A673 (cell line): ENCODE measurements at regions not wholly inside any gene's neighbourhood (a gene's known extent, or its start where the extent isn't known, plus 50 kb on each side); places are given as distances from the start of the nearest gene placed in this dataset.

Experiments
- BruUV-seq: library from RNA; stranded (reverse); fragments of 400-500 nt; replicated peaks from 2 replicates; lab custom pipeline; 2021; lab: Mats Ljungman, UMichigan
- CTCF ChIA-PET: fragments of 300-600 bp; sonication (Branson Sonifier 250); formaldehyde crosslinking; loops from one replicate; lab custom pipeline; 2022; ENCODE audit warnings: antibody characterized with exemption; lab: Charles Lee
- POLR2A ChIA-PET: fragments of 300-600 bp; sonication (Branson Sonifier 250); formaldehyde crosslinking; loops from one replicate; lab custom pipeline; 2022; ENCODE audit warnings: antibody characterized with exemption; ENCODE audit not compliant: low non-redundant PET; lab: Charles Lee
- DNase-seq: peaks from one replicate; pipeline ENCODE4 v3.0.0-alpha.2; 2015; ENCODE audit warnings: low spot score
- H3K27ac ChIP-seq: fragments of 200-600 bp; sonication (generic); 2 replicates; pipeline ENCODE4 v1.5.1; 2016; ENCODE audit warnings: mixed run types, low read depth, mild to moderate bottlenecking, mixed read lengths, antibody characterized with exemption, low read length; ENCODE audit not compliant: poor library complexity, severe bottlenecking
- H3K27me3 ChIP-seq: fragments of 200-600 bp; sonication (generic); replicated peaks from 2 replicates; pipeline ENCODE4 v1.6.1; 2017; ENCODE audit warnings: mixed run types, low read depth, mild to moderate bottlenecking, mixed read lengths, antibody characterized with exemption, low read length; ENCODE audit not compliant: insufficient read depth, poor library complexity
- H3K36me3 ChIP-seq: fragments of 200-600 bp; sonication (generic); 2 replicates; pipeline ENCODE4 v1.6.1; 2016; ENCODE audit warnings: mixed run types, mild to moderate bottlenecking, mixed read lengths, antibody characterized with exemption, low read length; ENCODE audit not compliant: insufficient read depth, poor library complexity, severe bottlenecking
- H3K4me1 ChIP-seq: fragments of 200-600 bp; sonication (generic); 2 replicates; pipeline ENCODE4 v1.6.1; 2017; ENCODE audit warnings: mixed run types, mild to moderate bottlenecking, mixed read lengths, antibody characterized with exemption, low read length; ENCODE audit not compliant: insufficient read depth, poor library complexity, severe bottlenecking
- H3K4me3 ChIP-seq: fragments of 200-600 bp; sonication (generic); 2 replicates; pipeline ENCODE4 v1.5.1; 2016; ENCODE audit warnings: low read depth, mixed run types, mild to moderate bottlenecking, mixed read lengths, low read length; ENCODE audit not compliant: poor library complexity, severe bottlenecking
- H3K9me3 ChIP-seq: fragments of 200-600 bp; sonication (generic); 2 replicates; pipeline ENCODE4 v1.6.1; 2016; ENCODE audit warnings: mixed run types, low read depth, mild to moderate bottlenecking, mixed read lengths, antibody characterized with exemption, low read length; ENCODE audit not compliant: poor library complexity, severe bottlenecking
- CTCF ChIP-seq: fragments of 300-800, 200-600 bp; sonication (generic); conservative IDR thresholded peaks from 2 replicates; pipeline ENCODE4 v1.5.1; 2017; ENCODE audit warnings: low read depth, mild to moderate bottlenecking, antibody characterized with exemption, low read length, moderate library complexity, mixed read lengths
- EZH2 ChIP-seq: fragments of 200-600 bp; sonication (generic); IDR thresholded peaks from 2 replicates; pipeline ENCODE4 v1.6.1; 2017; ENCODE audit warnings: borderline replicate concordance, low read depth, mild to moderate bottlenecking, mixed read lengths, antibody characterized with exemption, low read length; ENCODE audit not compliant: poor library complexity, severe bottlenecking
- intact Hi-C: fragments of 100-400 bp; cut with micrococcal nuclease; formaldehyde crosslinking; loops from one replicate; pipeline ENCODE4 v1.10.0; 2022; ENCODE audit not compliant: unreplicated experiment

- CTCF ChIA-PET = no interaction called here
- DNase-seq = no peak
- H3K4me1 ChIP-seq = no peaks in the 10 kb centered on the region
- BruUV-seq = no TSS peak
- no peak overlapping the region for H3K4me3 ChIP-seq
- no peak overlapping the region for H3K27ac ChIP-seq
- H3K27me3 ChIP-seq = no peaks in the 10 kb centered on the region
- TF ChIP-seq EZH2 (no peak), CTCF (no peak)
- no peaks in the 10 kb centered on the region for H3K36me3 ChIP-seq
- no peaks in the 10 kb centered on the region for H3K9me3 ChIP-seq
- intact Hi-C loops = no loop called here
- POLR2A ChIA-PET = no interaction called here
Measured at GRCh38 chr13:105297839-105298238, 1237.6 kb downstream of the EFNB2 start.

GRCh38 chr13:105291987-105292386 is 1243.5 kb downstream of the EFNB2 start:
- intact Hi-C loops = no loop called here
- no peaks in the 10 kb centered on the region for H3K4me1 ChIP-seq
- H3K9me3 ChIP-seq = no peaks in the 10 kb centered on the region
- no peaks in the 10 kb centered on the region for H3K36me3 ChIP-seq
- H3K27ac ChIP-seq = no peak overlapping the region
- no peak for DNase-seq
- ChIA-PET CTCF (no interaction called here), POLR2A (interaction anchor here (0.7 kb wide), 1 partner anchor 930 kb away, joined by 4 read pairs; no protein-coding TSS in a partner anchor)
- TF ChIP-seq EZH2 (no peak), CTCF (no peak)
- H3K4me3 ChIP-seq = no peak overlapping the region
- no peaks in the 10 kb centered on the region for H3K27me3 ChIP-seq
- no TSS peak for BruUV-seq

GRCh38 chr13:105290596-105290995 is 1244.9 kb downstream of the EFNB2 start:
- no peak for DNase-seq
- Histone ChIP-seq H3K4me3 (no peak overlapping the region), H3K27me3 (no peaks in the 10 kb centered on the region), H3K9me3 (no peaks in the 10 kb centered on the region), H3K4me1 (no peaks in the 10 kb centered on the region), H3K36me3 (no peaks in the 10 kb centered on the region), H3K27ac (no peak overlapping the region)
- CTCF ChIA-PET = no interaction called here
- TF ChIP-seq CTCF (no peak), EZH2 (no peak)
- intact Hi-C loops = no loop called here
- POLR2A ChIA-PET = no interaction called here
- no TSS peak for BruUV-seq
